HL-60 (cell line): ENCODE measurements at regions not wholly inside any gene's neighbourhood (a gene's known extent, or its start where the extent isn't known, plus 50 kb on each side); places are given as distances from the start of the nearest gene placed in this dataset.

Experiments used
- DNase-seq, 2 experiments: peaks; one replicate each; pipeline ENCODE4 v3.0.0-alpha.2; 2010 to 2020; ENCODE audit warnings: low read depth in 1 of 2, low spot score in 1 of 2
- H3K27ac ChIP-seq: fragments of 250-450 bp; sonication (Bioruptor Pico); replicated peaks from 2 replicates; pipeline ENCODE4 v1.5.1; 2020; ENCODE audit warnings: mild to moderate bottlenecking, moderate library complexity
- H3K27me3 ChIP-seq: fragments of 250-450 bp; sonication (Bioruptor Pico); 2 replicates; pipeline ENCODE4 v1.5.1; 2021; ENCODE audit warnings: mild to moderate bottlenecking, moderate library complexity; ENCODE audit not compliant: insufficient read depth, poor library complexity, severe bottlenecking
- H3K4me3 ChIP-seq: replicated peaks from 2 replicates; pipeline ENCODE4 v1.5.1; 2011; ENCODE audit warnings: mild to moderate bottlenecking, control low read depth, low read length; ENCODE audit not compliant: insufficient read depth
- GABPA ChIP-seq: IDR thresholded peaks from 2 replicates; pipeline ENCODE4 v1.6.1; 2012; ENCODE audit warnings: low read depth
- POLR2AphosphoS5 ChIP-seq: IDR thresholded peaks from 2 replicates; pipeline ENCODE4 v1.6.1; 2012; ENCODE audit warnings: low read depth
- SPI1 ChIP-seq: IDR thresholded peaks from 2 replicates; pipeline ENCODE4 v1.6.1; 2012; ENCODE audit warnings: low read depth, mild to moderate bottlenecking, borderline replicate concordance
- TF ChIP-seq, protein P1 (sequence below): IDR thresholded peaks from one replicate; pipeline ENCODE4 v1.5.1; 2011; ENCODE audit warnings: low read length, control low read depth, inconsistent platforms; ENCODE audit not compliant: insufficient read depth
- TF ChIP-seq, protein P2 (sequence below): IDR thresholded peaks from 2 replicates; pipeline ENCODE4 v1.6.1; 2012; ENCODE audit warnings: low read depth; ENCODE audit not compliant: insufficient replicate concordance

DNA sequence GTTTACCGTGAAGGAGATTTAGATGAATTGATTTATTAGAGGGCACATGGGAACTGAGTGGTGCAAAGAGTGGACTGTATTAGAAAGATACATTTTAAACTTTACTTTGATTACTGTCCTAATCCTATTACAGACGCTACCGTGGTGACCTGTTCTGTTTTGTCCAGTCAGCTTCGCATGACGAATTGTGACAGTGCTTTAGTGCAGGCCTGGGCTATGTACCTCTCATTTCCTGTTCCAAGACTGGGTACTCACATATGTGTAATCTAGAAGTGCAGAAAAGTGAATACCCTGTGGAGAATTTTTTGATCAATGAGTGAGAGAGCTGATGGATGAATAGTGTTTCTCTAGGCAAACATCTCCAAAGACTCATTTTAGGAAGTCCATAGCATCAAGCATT lies 385.9 kb downstream of the ANXA1 start:
- no peak for DNase-seq
- Histone ChIP-seq H3K4me3 (no peak overlapping the region), H3K27ac (no peak overlapping the region), H3K27me3 (no peaks in the 10 kb centered on the region)
- TF ChIP-seq POLR2AphosphoS5 (no peak), SPI1 (no peak), GABPA (no peak)
- TF ChIP-seq, protein P1, sequence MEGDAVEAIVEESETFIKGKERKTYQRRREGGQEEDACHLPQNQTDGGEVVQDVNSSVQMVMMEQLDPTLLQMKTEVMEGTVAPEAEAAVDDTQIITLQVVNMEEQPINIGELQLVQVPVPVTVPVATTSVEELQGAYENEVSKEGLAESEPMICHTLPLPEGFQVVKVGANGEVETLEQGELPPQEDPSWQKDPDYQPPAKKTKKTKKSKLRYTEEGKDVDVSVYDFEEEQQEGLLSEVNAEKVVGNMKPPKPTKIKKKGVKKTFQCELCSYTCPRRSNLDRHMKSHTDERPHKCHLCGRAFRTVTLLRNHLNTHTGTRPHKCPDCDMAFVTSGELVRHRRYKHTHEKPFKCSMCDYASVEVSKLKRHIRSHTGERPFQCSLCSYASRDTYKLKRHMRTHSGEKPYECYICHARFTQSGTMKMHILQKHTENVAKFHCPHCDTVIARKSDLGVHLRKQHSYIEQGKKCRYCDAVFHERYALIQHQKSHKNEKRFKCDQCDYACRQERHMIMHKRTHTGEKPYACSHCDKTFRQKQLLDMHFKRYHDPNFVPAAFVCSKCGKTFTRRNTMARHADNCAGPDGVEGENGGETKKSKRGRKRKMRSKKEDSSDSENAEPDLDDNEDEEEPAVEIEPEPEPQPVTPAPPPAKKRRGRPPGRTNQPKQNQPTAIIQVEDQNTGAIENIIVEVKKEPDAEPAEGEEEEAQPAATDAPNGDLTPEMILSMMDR = no peak
- TF ChIP-seq, protein P2, sequence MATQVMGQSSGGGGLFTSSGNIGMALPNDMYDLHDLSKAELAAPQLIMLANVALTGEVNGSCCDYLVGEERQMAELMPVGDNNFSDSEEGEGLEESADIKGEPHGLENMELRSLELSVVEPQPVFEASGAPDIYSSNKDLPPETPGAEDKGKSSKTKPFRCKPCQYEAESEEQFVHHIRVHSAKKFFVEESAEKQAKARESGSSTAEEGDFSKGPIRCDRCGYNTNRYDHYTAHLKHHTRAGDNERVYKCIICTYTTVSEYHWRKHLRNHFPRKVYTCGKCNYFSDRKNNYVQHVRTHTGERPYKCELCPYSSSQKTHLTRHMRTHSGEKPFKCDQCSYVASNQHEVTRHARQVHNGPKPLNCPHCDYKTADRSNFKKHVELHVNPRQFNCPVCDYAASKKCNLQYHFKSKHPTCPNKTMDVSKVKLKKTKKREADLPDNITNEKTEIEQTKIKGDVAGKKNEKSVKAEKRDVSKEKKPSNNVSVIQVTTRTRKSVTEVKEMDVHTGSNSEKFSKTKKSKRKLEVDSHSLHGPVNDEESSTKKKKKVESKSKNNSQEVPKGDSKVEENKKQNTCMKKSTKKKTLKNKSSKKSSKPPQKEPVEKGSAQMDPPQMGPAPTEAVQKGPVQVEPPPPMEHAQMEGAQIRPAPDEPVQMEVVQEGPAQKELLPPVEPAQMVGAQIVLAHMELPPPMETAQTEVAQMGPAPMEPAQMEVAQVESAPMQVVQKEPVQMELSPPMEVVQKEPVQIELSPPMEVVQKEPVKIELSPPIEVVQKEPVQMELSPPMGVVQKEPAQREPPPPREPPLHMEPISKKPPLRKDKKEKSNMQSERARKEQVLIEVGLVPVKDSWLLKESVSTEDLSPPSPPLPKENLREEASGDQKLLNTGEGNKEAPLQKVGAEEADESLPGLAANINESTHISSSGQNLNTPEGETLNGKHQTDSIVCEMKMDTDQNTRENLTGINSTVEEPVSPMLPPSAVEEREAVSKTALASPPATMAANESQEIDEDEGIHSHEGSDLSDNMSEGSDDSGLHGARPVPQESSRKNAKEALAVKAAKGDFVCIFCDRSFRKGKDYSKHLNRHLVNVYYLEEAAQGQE = no peak

DNA sequence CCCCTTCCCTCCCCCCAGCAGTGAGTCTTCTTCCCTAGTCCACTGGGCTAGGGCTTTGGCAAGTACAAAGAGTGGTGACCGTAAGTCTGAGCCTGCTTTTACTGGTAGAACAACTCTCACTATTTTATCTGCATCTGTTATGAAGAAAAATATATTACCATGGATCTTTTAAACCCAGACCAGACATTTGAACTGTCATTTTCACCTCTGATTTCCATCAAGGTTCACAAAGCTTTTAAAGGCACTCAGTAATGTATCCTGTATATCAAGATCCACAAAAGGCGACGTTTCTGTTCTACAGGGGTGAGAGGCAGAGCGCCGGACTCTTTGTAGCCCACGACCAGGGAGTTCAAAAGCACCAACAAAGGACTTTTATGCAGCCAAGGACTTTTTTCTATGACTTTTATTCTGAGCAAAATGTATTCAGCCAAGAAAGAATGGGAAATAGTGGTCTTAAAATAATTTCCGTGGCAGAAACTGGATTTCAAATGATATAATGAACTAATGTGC lies 388.3 kb downstream of the ANXA1 start:
- H3K27me3 ChIP-seq = no peaks in the 10 kb centered on the region
- TF ChIP-seq, protein P2 = no peak
- no peak for TF ChIP-seq SPI1
- no peak for TF ChIP-seq GABPA
- TF ChIP-seq POLR2AphosphoS5 = no peak
- TF ChIP-seq, protein P1 = no peak
- no peak overlapping the region for H3K27ac ChIP-seq
- H3K4me3 ChIP-seq = no peak overlapping the region
- DNase-seq = no peak

DNA sequence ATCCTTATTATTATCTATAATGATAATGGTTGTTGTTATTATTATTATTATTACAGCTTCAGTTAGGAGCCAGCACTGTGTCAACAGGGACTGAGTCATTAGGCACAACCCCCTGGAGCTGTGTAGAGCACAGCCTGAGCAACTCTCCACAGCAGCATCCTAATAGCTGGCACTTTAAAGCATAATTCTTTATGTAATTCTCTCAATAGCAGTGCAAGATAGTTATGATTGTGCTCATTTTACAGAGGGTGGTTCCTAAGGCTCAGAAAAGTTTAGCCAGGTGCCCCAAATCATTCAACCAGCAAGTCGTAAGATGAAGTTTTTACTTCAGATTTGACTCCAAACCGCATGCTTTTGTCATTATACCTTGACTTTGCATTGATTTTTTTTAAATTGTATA lies 390.3 kb downstream of the ANXA1 start:
- no peak for TF ChIP-seq POLR2AphosphoS5
- TF ChIP-seq, protein P1 = no peak
- TF ChIP-seq GABPA = no peak
- TF ChIP-seq, protein P2 = no peak
- no peak for TF ChIP-seq SPI1
- Histone ChIP-seq H3K4me3 (no peak overlapping the region), H3K27ac (no peak overlapping the region), H3K27me3 (no peaks in the 10 kb centered on the region)
- no peak for DNase-seq
